ENCODE measurements at regions not wholly inside any gene's neighbourhood (a gene's known extent, or its start where the extent isn't known, plus 50 kb on each side); places are given as distances from the start of the nearest gene placed in this dataset.

DNA sequence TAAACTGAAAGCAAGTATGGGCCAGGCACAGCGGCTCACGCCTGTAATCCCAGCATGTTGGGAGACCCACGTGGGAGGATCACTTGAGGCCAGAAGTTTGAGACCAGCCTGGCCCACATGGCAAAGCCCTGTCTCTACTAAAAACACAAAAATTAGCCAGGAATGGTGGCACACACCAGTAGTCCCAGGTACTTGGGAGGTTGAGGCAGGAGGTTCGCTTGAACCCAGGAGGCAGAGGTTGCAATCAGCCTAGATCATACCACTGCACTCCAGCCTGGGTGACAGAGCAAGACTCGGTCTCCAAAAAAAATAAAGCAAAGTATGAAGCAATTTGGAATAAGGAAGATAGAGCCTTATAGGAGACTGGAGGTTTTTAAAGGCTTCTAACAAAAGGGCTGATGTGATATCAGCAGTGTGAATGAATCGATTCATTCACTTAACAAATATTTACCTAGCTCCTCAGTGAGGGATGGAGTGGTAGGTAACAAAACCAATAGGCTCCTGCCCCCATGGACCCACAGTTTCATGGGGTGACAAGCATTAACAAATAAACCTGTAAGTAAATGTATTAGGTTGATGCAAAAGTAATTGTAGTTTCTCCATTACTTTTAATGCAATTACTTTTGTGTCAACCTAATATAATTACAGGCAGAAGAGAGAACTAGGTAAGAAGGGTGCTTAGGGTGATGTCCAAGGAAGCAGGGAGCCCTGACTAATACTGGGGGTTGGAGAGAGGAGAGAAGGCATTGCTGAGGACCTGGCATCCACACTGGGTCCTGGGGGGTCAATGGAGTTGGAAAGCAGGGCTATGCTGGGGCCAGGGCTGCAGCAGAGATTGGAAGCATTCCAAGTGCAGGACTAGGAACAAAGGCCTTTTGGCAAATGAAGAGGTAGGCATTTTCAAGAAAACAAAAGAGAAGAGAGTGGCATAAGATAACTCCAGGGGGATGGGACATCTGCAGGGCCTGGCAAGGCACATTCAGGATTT, 195.4 kb upstream of the ARL4C start:
- DNase-seq: no peak

DNA sequence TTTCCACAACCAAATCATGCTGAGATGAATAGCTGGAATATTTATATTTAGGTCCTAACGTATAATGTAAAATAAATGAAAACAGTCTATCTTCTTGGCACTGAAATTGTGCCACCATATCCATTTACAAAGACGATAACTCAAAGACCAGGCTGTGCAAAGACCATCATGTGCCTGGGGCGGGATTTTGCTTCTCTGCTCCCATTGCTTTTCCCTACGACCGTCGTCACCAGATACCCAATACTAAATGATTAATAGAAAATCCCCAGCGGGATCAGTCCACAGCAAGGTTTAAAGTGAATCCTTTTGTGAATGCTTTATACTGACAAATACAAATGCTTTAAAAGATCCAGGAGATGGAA, 194.3 kb upstream of the ARL4C start:
- DNase-seq: no peak

DNA sequence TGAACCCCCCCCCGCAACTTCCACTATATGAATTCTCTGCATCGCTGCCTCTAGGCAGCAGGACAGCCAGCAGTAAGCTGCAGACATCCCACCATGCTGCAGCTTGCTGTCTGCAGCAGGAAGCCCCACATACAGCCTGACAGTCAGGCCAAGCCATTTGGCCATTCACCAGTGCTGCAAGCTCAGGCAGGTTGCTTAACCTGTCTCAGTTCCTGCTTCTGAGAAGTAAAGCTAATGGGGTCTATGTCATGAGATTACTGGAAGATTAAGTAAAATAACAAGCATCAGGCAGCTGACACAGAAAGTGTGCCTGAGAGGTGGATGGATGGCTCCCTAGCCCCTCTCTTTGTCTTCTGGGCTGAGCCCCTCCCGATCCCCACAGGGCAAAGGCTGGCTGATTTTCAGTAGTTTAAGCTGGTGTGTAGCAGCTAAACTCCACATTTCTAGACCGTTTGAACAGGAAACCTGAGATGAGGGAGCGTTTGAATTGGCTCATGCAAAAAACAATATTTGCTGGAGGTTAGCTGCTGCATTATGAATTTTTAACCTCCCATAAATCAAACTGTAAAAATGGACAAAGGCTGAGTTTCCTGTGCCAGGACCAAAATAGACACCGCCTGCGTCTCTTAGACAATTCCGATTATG, 193.8 kb upstream of the ARL4C start:
- DNase-seq: no peak

DNA sequence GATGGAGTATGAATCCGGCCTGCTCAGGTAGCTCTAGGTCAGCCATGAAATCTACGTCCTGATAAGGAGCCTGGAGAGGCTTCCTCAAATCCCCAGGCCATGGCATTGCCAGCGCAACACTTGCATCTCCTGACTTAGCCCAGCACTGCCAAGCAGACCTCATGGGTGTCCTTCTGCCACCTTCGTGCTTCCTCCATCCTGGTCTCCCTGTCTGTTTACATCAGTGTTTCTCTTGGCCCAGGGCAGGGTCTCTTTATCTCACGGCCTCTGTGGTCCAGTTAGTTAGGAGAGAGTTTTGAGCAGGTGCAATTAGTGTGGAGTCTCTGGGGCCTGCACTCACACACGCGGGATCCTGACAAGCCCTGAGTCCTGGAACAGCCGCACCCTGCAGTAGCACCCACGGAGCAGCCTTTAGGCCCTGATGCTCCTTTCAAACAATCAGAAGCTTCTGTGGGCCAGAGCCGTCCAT, 193.1 kb upstream of the ARL4C start:
- DNase-seq: no peak

DNA sequence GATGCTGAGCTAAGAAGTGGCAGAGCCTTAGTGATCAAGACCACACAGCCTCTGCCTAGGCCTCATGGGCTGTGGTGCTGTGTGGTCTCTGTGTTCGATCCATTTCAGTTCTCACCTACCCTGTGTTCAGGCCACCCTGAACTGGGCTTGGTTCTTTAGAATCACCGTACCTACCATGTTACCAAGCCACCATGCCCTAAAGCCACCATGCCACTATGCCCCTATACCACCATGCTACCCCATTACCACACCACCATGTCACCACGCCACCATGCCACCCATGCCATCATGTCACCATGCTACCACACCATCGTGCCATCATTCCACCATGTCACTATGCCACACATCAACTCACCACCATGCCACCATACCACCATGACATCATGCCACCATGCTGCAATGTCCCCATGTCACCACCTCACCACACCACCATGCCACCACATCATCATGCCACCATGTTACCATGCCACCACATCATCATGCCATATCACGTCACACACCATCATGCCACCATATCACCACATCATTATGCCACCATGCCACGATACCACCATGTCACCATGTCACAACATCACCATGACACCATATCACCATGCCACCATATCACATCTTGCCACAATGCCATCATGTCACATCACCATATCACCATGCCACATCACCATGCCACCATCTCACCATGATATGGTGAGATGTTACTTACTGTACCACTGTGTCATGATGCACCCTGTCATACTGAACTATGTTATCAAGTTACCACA, 191.0 kb upstream of the ARL4C start:
- no peak for DNase-seq

GRCh38 chr2:234686088-234686890, 189.4 kb upstream of the ARL4C start:
- DNase-seq: no peak

DNA sequence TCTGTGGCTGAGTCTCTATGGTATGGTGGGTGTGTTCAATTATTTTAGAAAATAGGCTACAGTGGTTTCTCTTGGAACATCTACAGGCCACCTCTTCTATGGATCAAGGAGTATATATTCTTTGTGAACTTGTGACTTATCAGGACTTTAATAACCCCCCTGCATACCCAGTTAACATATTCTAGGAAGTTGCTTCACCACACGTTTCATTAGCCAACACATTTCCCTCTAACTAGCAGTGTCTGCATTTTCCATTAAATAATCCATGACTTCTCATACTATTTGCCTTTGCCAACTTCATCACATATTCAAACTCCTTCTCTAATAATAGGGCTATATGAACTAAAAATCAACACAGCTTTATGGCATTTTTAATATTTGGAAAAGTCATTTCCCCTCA, 187.6 kb upstream of the ARL4C start:
- no peak for DNase-seq

- DNase-seq: no peak
Measured at GRCh38 chr2:234683950-234684349, 187.1 kb upstream of the ARL4C start.

GRCh38 chr2:234682492-234683228, 185.8 kb upstream of the ARL4C start:
- no peak for DNase-seq

DNA sequence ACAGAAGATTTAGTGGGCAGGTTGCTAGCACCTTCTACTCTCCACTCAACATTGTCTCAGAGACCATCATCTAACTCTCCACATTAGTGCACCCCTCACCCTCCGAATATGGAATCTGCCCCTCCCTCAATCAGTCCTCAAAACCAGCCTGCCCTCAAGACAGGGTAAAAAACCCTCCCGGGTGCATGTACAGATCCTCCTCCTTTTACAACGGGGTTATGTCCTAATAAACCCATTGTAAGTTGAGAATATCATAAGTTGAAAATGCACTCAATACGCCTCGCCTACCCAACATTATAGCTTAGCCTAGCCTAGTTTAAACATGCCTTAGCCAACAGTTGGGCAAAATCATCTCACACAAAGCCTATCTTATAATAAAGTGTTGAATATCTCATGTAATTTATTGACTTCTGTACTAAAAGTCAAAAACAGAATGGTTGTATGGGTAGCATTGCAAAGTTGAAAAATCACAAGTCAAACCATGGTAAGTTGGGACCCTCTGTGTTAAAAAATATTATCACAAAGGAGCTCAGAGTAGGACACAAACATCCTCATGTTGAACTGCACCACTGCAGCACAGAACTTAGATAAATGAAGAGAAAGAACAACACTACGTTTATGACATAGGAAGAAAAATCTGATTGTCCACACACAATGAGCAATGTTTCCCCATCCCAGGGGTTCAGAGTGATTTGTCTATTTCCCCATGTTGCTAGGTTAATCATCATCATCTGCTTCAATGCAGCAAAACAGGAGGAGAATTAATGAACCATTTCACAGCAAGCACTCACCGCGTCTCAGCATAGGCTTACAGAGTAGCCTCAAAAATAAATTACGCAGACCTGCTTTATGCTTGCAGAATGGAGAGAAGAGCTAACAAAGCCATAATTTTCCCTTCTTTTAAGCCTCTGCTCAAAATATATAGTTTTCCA, 184.1 kb upstream of the ARL4C start:
- DNase-seq: no peak

- DNase-seq: no peak
Measured at GRCh38 chr2:234679741-234680687, 183.1 kb upstream of the ARL4C start.

DNA sequence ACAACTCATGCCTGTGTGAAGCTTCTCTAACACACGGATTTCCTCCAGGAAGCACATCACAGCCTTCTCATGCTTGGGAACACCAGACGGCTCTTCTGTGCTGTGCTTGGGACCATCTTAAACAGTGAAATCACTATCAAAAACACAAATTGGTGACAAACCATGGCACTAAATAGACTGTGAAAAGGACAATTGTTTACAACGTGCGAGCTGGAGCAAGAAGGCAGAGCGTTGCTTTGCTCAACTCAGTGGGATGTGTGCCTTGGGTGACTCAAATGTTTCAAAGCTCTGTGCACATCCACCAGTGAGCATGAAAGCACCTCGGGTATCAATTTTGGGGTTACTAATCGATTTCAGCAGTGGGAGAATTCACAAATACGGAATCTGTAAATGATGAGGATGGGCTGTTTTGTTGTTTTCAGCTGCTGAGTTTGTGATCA, 182.4 kb upstream of the ARL4C start:
- no peak for DNase-seq

- no peak for DNase-seq
Measured at GRCh38 chr2:234678711-234679110, 181.8 kb upstream of the ARL4C start.

DNA sequence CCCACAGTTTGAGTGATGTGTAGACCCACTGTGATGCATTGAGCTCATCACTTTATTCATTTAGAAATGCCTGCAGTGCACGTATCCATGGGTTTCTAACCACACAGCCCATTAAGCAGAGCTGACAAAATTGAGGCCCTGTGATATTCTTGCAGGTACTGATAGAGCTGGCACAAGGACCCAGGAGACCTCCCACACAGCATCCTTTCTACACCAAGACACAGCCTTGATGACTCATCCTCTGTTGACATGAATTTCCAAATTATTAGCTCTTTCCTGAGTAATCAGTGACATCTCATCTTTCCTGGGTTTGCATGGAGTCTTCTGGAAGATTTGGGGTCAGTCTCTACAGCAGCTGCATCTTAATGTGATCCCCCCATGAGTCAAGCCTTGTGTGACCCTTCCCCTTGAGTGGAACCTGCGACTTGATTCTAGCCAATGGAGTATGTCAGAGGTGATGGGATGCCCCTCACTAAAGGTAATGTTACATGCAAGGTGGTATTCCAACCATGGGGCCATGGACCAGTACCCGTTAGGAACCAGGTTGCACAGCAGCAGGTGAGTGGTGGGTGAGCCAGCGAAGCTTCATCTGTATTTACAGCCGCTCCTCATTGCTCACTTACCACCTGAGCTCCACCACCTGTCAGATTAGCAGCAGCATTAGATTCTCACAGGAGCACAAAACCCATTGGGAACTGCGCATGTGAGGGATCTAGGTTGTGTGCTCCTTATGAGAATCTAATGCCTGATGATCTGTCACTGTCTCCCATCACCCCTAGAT, 181.1 kb upstream of the ARL4C start:
- DNase-seq: no peak

- no peak for DNase-seq
Measured at GRCh38 chr2:234676783-234677450, 180.0 kb upstream of the ARL4C start.

- DNase-seq: no peak
Measured at GRCh38 chr2:234676109-234676782, 179.4 kb upstream of the ARL4C start.

GRCh38 chr2:234674781-234675201, 177.9 kb upstream of the ARL4C start:
- no peak for DNase-seq

Data from activated CD4-positive, alpha-beta T cell treated with anti-CD3 and anti-CD28 coated beads, Interleukin-2, amount 50 U/mL, for 48 hours (primary cell).